ENCODE measurements at regions not wholly inside any gene's neighbourhood (a gene's known extent, or its start where the extent isn't known, plus 50 kb on each side); places are given as distances from the start of the nearest gene placed in this dataset.

GRCh38 chr14:39682582-39682981, 250.3 kb upstream of the FBXO33 start:
- ChIA-PET CTCF (no interaction called here), POLR2A (no interaction called here)
- WGBS (ENCODE audit: missing lambda C conversion rate): 3% methylated on average over 3 of the region's 3 CpGs
- H3K4me1 ChIP-seq: no peaks in the 10 kb centered on the region
- no peak overlapping the region for H3K27ac ChIP-seq
- H3K9me3 ChIP-seq: no peaks in the 10 kb centered on the region
- FAIRE-seq (no peak), ATAC-seq (no peak), DNase-seq (ENCODE audit: low read depth in 1 of 2, low spot score in 1 of 2) (no peak)
- no peak overlapping the region for H3K4me2 ChIP-seq
- TF ChIP-seq PHF8 (IDR thresholded peaks at IDR 0.05; ENCODE audit: borderline replicate concordance, low read depth) (no peak), FOSB (CRISPR knock-in tag; IDR thresholded peaks at IDR 0.05) (no peak), RAD21 (conservative IDR thresholded peaks at IDR 0.05 in 1 of 2, IDR thresholded peaks at IDR 0.05 in 1 of 2) (no peak), NR3C1 (IDR thresholded peaks at IDR 0.05) (no peak)
- TF ChIP-seq, protein P1, sequence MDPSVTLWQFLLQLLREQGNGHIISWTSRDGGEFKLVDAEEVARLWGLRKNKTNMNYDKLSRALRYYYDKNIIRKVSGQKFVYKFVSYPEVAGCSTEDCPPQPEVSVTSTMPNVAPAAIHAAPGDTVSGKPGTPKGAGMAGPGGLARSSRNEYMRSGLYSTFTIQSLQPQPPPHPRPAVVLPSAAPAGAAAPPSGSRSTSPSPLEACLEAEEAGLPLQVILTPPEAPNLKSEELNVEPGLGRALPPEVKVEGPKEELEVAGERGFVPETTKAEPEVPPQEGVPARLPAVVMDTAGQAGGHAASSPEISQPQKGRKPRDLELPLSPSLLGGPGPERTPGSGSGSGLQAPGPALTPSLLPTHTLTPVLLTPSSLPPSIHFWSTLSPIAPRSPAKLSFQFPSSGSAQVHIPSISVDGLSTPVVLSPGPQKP (IDR thresholded peaks at IDR 0.05; ENCODE audit: low read depth, low read length): no peak
- H3K4me3 ChIP-seq: no peak overlapping the region

GRCh38 chr14:39681782-39682399, 249.7 kb upstream of the FBXO33 start:
- no peak overlapping the region for H3K27ac ChIP-seq
- no peaks in the 10 kb centered on the region for H3K9me3 ChIP-seq
- TF ChIP-seq CBX8 (IDR thresholded peaks at IDR 0.05): no peak
- FAIRE-seq (no peak), DNase-seq (ENCODE audit: low read depth in 1 of 2, low spot score in 1 of 2) (no peak), ATAC-seq (no peak)
- WGBS (ENCODE audit: missing lambda C conversion rate): 25% methylated on average over 4 of the region's 4 CpGs
- ChIA-PET POLR2A (no interaction called here), CTCF (no interaction called here)
- no peaks in the 10 kb centered on the region for H3K4me1 ChIP-seq
- H3K4me3 ChIP-seq: no peak overlapping the region
- no peak overlapping the region for H3K4me2 ChIP-seq

GRCh38 chr14:39680777-39681176, 248.5 kb upstream of the FBXO33 start:
- ATAC-seq (no peak), DNase-seq (ENCODE audit: low read depth in 1 of 2, low spot score in 1 of 2) (no peak), FAIRE-seq (no peak)
- TF ChIP-seq CTCF (IDR thresholded peaks at IDR 0.05) (no peak), ATOH8 (CRISPR knock-in tag; IDR thresholded peaks at IDR 0.05; ENCODE audit: low read depth) (no peak), ZSCAN20 (CRISPR knock-in tag; IDR thresholded peaks at IDR 0.05) (no peak), FOSL2 (IDR thresholded peaks at IDR 0.05) (no peak), FOSL2 (CRISPR knock-in tag; IDR thresholded peaks at IDR 0.05) (no peak), REST (IDR thresholded peaks at IDR 0.05) (no peak), RFX5 (IDR thresholded peaks at IDR 0.05) (no peak), PBX3 (IDR thresholded peaks at IDR 0.05) (no peak)
- Histone ChIP-seq H3K27ac (no peak overlapping the region), H3K9me3 (no peaks in the 10 kb centered on the region), H3K4me3 (no peak overlapping the region), H3K4me2 (no peak overlapping the region), H3K4me1 (no peaks in the 10 kb centered on the region)
- POLR2A ChIA-PET: no interaction called here
- CTCF ChIA-PET: interaction anchor here (1.5 kb wide), 1 partner anchor 10 kb away, joined by 4 read pairs; no protein-coding TSS in a partner anchor

All from A549 (cell line).